ENCODE measurements at regions not wholly inside any gene's neighbourhood (a gene's known extent, or its start where the extent isn't known, plus 50 kb on each side); places are given as distances from the start of the nearest gene placed in this dataset.

DNA sequence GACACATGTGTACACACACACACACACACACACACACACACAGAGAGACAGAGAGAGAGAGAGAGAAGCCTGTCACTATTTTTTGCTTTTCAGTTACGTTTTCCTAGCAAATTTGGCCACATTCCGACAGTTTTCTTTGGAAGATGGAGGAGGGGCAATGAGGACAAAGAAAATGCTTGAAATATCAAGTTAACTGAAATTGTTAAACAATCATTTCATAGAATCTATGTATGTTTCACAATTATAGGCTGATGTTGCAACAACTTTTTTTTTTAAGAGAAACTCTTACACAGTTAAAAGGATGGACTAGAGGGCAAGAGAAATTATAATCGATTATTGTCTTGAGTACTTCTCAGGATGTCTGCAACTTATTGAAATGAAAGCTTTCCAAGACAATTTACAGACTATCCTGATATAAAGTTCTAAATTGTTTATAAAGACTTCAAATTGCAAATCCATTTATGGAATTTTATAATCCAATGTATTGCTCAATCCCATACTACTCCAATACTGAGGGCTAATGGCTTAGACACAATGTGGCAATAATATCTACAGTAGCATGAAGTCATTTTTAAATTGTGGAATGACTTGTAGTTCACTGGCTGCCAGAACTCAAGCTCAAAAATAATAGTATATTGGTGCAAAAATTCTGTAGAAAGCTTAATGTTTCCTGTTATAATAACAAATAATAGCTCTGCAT, 647.0 kb upstream of the PCDH7 start:
- TF ChIP-seq, protein P1, sequence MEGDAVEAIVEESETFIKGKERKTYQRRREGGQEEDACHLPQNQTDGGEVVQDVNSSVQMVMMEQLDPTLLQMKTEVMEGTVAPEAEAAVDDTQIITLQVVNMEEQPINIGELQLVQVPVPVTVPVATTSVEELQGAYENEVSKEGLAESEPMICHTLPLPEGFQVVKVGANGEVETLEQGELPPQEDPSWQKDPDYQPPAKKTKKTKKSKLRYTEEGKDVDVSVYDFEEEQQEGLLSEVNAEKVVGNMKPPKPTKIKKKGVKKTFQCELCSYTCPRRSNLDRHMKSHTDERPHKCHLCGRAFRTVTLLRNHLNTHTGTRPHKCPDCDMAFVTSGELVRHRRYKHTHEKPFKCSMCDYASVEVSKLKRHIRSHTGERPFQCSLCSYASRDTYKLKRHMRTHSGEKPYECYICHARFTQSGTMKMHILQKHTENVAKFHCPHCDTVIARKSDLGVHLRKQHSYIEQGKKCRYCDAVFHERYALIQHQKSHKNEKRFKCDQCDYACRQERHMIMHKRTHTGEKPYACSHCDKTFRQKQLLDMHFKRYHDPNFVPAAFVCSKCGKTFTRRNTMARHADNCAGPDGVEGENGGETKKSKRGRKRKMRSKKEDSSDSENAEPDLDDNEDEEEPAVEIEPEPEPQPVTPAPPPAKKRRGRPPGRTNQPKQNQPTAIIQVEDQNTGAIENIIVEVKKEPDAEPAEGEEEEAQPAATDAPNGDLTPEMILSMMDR (IDR thresholded peaks at IDR 0.05) = no peak
- TF ChIP-seq POLR2A (IDR thresholded peaks at IDR 0.05) (no peak), POLR2AphosphoS5 (IDR thresholded peaks at IDR 0.05) (no peak), EP300 (IDR thresholded peaks at IDR 0.05) (no peak)
